Breast epithelium (tissue), 3 donors: ENCODE measurements at regions not wholly inside any gene's neighbourhood (a gene's known extent, or its start where the extent isn't known, plus 50 kb on each side); places are given as distances from the start of the nearest gene placed in this dataset.

Source experiments
- POLR2A ChIP-seq: fragments of 450-650 bp; IDR thresholded peaks from one replicate; pipeline ENCODE4 v1.6.1; 2016; ENCODE audit warnings: antibody characterized with exemption, mild to moderate bottlenecking, moderate library complexity
- TF ChIP-seq, protein P1 (sequence below), 3 donors: fragments of 450-650 bp; IDR thresholded peaks; one replicate each; pipeline ENCODE4 v1.5.1; 2016 to 2017; ENCODE audit warnings: antibody characterized with exemption in 3 of 3, mild to moderate bottlenecking in 3 of 3, moderate library complexity in 3 of 3

GRCh38 chr10:10797513-10797912 is 220.2 kb upstream of the CELF2 start:
- TF ChIP-seq POLR2A: no peak
- TF ChIP-seq, protein P1, sequence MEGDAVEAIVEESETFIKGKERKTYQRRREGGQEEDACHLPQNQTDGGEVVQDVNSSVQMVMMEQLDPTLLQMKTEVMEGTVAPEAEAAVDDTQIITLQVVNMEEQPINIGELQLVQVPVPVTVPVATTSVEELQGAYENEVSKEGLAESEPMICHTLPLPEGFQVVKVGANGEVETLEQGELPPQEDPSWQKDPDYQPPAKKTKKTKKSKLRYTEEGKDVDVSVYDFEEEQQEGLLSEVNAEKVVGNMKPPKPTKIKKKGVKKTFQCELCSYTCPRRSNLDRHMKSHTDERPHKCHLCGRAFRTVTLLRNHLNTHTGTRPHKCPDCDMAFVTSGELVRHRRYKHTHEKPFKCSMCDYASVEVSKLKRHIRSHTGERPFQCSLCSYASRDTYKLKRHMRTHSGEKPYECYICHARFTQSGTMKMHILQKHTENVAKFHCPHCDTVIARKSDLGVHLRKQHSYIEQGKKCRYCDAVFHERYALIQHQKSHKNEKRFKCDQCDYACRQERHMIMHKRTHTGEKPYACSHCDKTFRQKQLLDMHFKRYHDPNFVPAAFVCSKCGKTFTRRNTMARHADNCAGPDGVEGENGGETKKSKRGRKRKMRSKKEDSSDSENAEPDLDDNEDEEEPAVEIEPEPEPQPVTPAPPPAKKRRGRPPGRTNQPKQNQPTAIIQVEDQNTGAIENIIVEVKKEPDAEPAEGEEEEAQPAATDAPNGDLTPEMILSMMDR (IDR thresholded peaks at IDR 0.05): no peak
